Nephron progenitor cell (in vitro differentiated cells): ENCODE measurements at regions not wholly inside any gene's neighbourhood (a gene's known extent, or its start where the extent isn't known, plus 50 kb on each side); places are given as distances from the start of the nearest gene placed in this dataset.

Experiments used
- DNase-seq: peaks from one replicate; pipeline ENCODE4 v3.0.0; 2021
- H3K27ac Mint-ChIP-seq: 2 replicates; pipeline ENCODE4 v1.8.0; 2021; ENCODE audit warnings: mild to moderate bottlenecking, moderate library complexity, mixed read lengths
- H3K27me3 Mint-ChIP-seq: 2 replicates; pipeline ENCODE4 v1.8.0; 2021; ENCODE audit warnings: mild to moderate bottlenecking, low read depth, mixed read lengths; ENCODE audit not compliant: poor library complexity
- H3K36me3 Mint-ChIP-seq: 2 replicates; pipeline ENCODE4 v1.8.0; 2021; ENCODE audit warnings: low read depth, mixed read lengths
- H3K4me1 Mint-ChIP-seq: 2 replicates; pipeline ENCODE4 v1.8.0; 2021; ENCODE audit warnings: mixed read lengths
- H3K4me3 Mint-ChIP-seq: 2 replicates; pipeline ENCODE4 v1.8.0; 2021; ENCODE audit warnings: mild to moderate bottlenecking, moderate library complexity, mixed read lengths
- H3K9me3 Mint-ChIP-seq: 2 replicates; pipeline ENCODE4 v1.8.0; 2021; ENCODE audit warnings: mild to moderate bottlenecking, moderate library complexity, mixed read lengths
- CTCF ChIP-seq: fragments of 200-600 bp; sonication (generic); IDR thresholded peaks from 2 replicates; pipeline ENCODE4 v1.5.0; 2021; ENCODE audit warnings: antibody characterized with exemption

- no peak overlapping the region for H3K4me3 Mint-ChIP-seq
- peaks cover 2% of the 10 kb centered on the region for H3K9me3 Mint-ChIP-seq
- DNase-seq: no peak
- H3K27ac Mint-ChIP-seq: no peak overlapping the region
- peaks cover 9% of the 10 kb centered on the region for H3K27me3 Mint-ChIP-seq
- no peak for TF ChIP-seq CTCF
- peaks cover 52% of the 10 kb centered on the region for H3K4me1 Mint-ChIP-seq
- peaks cover under 1% of the 10 kb centered on the region for H3K36me3 Mint-ChIP-seq
Measured at GRCh38 chr14:34004881-34005280, 54.0 kb upstream of the EGLN3 start.

DNA sequence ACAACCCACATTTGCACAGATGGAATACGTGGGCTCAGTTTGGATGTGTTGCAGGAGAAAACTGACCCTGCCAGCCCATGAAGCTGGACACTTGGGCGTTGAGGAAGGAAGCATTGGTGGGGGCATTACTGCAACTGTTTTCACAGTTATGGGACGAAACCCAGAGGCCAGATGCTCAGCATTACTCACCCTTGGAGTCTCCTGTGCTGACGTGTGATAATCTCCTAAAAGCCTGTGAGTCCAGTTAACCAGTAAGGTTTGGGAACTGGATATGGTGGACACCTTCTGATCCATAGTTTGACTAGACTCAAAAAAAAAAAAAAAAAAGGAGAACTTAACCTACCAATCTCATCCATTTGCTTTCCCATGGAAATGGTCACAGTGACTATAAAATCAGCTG, 52.8 kb upstream of the EGLN3 start:
- DNase-seq: no peak
- H3K4me3 Mint-ChIP-seq: no peak overlapping the region
- peaks cover 49% of the 10 kb centered on the region for H3K4me1 Mint-ChIP-seq
- H3K27ac Mint-ChIP-seq: peak overlapping the region; percentile 67
- H3K27me3 Mint-ChIP-seq: peaks cover 9% of the 10 kb centered on the region
- TF ChIP-seq CTCF: no peak
- no peaks in the 10 kb centered on the region for H3K9me3 Mint-ChIP-seq
- no peaks in the 10 kb centered on the region for H3K36me3 Mint-ChIP-seq

- TF ChIP-seq CTCF: no peak
- peak overlapping the region; percentile 67 for H3K27ac Mint-ChIP-seq
- H3K27me3 Mint-ChIP-seq: peaks cover 9% of the 10 kb centered on the region
- DNase-seq: no peak
- no peaks in the 10 kb centered on the region for H3K36me3 Mint-ChIP-seq
- H3K4me1 Mint-ChIP-seq: peaks cover 54% of the 10 kb centered on the region
- no peak overlapping the region for H3K4me3 Mint-ChIP-seq
- H3K9me3 Mint-ChIP-seq: no peaks in the 10 kb centered on the region
Measured at GRCh38 chr14:34003082-34003668, 52.3 kb upstream of the EGLN3 start.
